ENCODE measurements at regions not wholly inside any gene's neighbourhood (a gene's known extent, or its start where the extent isn't known, plus 50 kb on each side); places are given as distances from the start of the nearest gene placed in this dataset.
"Not testable (repeated sequence)": the region's sequence is repeated elsewhere in the genome, so short reads cannot be mapped to it uniquely, and the experiment has no call there.

DNA sequence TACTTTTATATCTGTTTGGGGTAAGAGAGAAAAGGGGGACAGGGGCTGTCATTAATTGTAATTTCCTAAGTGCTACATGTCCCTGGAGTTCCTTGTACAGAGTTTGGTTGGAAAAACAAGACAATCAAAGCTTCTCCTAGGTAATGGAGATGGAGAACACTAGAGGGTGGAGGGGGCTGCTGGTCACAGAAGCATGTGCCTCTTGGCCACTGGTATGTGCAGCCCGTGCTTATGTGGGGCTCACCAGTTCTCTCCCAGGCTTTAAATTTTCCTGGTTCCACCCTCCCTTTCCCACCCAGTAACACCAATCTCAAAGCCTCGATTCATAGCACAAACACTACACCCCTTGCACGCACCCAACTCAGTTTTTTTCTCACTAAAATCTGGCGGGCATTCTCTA lies 165.6 kb downstream of the SAMD5 start:
- DNase-seq: no peak

GRCh38 chr6:147674794-147675193 lies 166.3 kb downstream of the SAMD5 start:
- no peak for DNase-seq

DNA sequence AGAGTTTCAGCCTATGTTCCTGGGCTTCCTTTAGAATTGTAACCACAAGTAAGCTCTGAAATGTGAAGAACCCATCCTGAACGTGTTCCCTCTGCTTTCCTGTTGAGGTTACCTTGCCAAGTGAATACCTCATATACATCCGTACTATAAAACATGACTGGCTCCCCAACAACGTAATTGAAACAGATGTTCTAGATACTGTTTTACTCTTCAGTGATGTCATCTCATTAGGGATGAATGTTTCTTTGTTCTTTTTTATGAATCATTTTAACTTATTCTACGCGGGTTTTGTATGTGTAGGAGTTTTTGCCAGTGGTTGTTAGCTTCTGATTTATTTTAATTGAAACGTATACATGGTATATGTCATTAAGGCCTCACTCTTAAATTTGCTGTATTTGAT lies 166.8 kb downstream of the SAMD5 start:
- no peak for DNase-seq

DNA sequence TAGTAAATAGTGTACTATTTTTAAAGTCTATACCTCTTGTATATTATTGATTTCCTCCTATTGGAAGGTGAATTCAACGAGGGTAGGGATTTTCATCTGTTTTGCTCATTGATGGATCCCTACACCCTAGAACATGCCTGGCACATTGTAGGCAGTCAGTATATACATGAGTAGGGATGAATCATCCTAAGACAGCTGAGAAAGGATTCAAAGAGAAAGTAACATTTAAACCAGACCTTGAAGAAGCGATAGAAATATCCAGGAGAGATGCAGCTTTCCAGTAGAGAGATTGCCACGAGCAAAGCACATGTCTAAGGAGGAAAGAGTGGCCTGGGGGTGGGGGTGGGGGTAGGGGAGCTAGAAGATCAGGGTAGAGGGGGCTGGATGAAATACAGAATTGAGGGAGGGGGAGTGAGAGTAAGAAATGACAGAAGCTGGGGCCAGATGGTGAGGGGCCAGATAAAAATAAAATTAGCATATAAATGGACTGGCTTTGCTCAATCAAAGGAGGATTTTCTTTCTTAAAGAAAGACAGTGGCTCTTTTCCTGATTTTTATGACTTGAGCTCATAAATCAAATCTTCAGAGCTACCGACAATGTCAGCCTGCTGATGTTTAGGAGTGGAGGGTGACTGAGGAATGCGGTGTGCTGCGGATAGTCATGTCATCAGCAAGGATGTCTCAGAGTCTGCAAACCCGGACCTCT lies 168.2 kb downstream of the SAMD5 start:
- DNase-seq: no peak

DNA sequence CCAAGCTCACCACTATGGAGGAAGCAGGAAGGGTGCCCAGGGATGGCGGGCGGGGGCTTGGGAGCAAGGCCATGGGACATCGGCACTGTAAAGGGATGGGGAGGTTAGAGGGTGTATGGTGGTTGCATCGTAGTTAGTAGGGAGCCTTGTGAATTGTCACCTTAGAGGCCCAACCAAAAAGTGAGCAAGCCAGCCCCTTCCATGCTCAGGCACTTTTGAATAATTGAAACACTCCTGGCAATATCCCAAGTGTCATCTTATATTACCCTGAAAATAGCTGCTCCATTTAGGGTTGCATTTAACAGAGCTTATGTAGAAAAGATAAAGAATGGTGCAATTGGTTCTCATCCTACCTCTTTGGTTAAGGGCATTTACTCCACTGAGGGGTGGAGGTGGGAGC lies 169.2 kb downstream of the SAMD5 start:
- no peak for DNase-seq

DNA sequence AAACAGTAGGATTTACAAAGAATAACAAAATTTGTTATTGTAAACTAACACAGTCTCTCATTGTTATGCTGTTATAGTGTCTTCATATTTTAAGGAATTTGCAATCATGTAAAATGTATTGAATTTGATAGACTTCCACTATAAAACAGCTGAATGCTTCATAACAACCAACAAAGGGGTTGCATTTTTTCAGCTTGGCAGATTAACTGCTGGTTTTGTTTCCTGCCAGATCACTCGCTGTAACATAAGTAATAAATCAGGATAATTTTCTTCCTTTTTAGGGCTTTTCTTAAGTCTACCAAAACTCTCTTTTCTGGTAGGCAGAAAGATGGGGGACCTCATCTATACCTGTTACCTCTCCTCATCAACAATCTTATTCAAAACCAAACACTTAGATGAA lies 169.8 kb downstream of the SAMD5 start:
- DNase-seq: no peak

DNA sequence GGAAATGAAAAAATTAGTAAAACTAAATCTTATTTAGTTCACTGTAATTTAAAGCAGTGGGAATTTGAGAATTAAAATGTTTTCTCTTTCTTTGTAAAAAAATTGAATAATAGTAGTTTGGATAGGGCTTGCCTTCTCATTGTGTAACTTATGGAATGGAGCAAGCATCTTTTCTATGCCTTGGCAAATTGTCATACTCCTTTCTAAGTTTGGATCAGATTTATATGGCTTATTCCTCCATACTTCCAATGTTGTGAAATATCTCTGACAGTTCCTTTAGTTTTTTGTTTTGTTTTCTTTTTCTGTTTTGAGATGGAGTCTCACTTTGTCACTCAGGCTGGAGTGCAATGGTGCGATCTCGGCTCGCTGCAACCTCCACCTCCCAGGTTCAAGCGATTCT lies 176.4 kb downstream of the SAMD5 start:
- DNase-seq: no peak

- DNase-seq: no peak
Measured at GRCh38 chr6:147689398-147689797, 180.9 kb downstream of the SAMD5 start.

GRCh38 chr6:147691446-147691845 lies 183.0 kb downstream of the SAMD5 start:
- no peak for DNase-seq

- no peak for DNase-seq
Measured at GRCh38 chr6:147693181-147693580, 184.7 kb downstream of the SAMD5 start.

- DNase-seq: not testable (repeated sequence)
Measured at GRCh38 chr6:147694556-147694955, 186.1 kb downstream of the SAMD5 start.

DNA sequence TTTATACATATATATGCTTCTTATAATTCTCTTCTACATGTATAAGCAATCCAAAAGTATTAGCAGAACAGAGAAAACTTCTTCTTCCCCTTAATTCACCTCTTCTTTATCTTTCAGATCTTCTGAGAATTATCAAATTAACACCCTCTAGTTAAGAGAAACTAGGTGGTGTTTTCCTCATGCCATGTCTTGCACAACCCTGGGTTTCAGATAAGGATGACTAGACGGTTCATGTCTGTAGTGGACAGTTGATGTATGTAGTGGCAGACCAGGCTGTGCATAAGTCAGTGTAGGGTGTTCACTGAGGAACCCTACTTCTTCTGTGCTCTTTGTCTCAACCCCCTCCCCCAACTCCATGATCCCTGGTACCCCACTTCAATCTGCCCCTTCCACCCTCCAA lies 187.3 kb downstream of the SAMD5 start:
- no peak for DNase-seq

GRCh38 chr6:147699140-147699539 lies 190.7 kb downstream of the SAMD5 start:
- no peak for DNase-seq

- no peak for DNase-seq
Measured at GRCh38 chr6:147699637-147700036, 191.1 kb downstream of the SAMD5 start.

DNA sequence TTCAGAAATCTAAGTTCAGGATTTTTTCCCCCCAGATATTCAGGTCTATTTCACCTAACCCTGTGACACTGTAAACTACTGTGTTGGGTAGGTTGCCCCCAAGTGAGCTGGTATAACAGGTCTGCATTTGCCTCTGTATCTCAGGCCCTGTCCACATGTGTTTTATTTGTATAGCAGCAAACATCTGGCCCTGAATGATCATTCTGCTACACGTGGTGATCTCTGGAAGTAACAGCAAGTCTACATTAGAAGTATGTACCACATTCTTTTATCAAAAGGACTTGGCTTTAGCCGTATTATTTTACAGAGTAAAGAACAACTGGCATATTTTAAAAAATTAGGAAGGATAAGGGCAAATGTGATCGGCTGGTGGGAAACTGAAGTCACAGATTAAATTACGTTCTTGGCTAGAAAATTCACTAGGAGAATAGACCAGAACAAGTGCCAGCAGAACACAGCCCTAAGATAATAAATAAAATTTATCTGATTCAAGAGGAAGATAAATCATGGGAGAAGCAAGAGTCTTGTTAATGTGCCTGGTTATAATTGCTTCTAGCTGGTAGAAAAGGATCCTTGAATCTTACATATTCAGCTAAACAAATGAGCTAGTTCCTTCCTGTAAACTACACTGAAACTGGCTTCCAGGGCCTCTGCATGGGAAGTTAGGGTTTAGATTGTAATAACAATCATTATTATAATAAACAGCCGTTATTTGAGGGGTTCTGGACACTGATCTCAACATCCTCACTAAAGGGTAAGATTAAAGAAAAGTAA lies 192.1 kb downstream of the SAMD5 start:
- no peak for DNase-seq

GRCh38 chr6:147704691-147705090 lies 196.2 kb downstream of the SAMD5 start:
- DNase-seq: no peak

DNA sequence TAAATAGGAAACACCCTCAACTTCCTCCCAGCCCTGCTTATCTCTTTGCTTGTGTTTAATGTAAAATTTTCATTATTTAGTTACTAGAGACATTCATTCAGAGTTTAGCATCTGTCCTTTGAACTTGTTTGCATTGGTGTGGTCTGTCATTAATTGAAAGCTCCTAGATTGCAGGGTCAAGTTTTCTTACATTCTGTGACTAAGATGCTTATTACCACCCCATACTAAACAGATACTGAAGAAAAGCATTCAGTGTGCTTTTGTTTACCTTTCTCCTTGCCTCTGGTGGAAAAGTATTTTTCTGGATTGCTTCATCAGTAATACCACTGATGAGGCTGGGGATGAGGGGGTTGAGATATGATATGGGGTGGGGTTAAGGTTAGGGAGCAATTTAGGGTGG lies 199.0 kb downstream of the SAMD5 start:
- no peak for DNase-seq

GRCh38 chr6:147708170-147708569 lies 199.7 kb downstream of the SAMD5 start:
- no peak for DNase-seq

DNA sequence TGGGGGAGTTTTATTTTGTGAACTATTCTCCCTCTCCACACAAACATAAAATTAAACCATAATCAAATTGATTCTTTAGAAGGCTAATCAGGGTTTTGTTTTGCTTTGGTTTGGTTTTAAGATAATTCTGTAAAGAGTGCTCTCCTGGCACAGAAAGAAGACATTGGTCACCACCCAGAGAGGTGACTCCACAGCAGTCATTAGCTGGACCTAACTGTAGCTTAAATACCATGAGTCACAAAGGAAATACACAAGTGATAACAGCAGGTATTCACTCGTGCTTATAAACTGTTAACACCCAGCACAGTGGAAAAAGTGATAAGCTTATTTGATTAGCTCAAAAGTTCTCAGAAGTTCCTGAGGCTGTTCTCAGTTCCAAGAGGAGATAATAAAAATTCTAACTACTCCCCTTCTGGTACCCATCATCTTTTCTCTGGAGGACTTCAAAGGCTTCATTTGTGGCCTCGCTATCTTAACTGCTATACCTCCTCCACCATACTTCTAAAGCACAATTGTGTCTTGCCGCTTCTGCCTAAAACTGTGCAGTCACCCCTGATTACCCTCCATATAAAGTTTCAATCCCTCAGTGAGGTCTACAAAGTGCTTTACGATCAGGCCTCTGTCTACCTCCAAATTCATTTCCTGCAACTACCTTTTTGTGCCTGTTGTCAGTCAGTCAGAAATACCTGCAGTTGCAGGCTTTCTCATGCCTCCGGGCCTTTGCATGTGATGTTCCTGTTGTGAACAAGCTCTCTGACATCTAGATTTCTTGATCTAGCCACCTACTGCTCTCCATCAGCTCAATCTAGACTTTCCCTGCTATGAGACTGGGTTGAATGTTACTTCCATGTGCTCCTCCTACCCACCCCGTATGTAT lies 201.1 kb downstream of the SAMD5 start:
- DNase-seq: no peak

DNA sequence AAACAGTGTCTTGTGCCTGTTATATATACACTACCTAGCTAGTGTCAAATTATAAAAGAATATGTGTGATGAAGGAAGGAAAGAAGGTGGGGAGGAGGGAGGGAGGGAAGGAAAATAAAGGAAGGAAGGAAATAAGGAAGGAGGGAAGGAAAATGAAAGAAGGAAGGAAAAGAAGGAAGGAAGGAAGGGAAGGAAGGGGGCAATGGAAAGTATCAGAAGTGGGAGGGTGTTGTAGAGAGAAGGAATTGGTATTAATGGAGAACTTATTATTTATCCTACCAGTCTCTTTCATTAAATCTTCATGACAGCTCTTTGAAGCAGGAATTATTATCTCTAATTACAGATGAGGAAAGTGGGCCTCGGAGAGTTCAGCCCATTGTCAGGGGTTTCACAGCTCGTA lies 202.4 kb downstream of the SAMD5 start:
- no peak for DNase-seq

GRCh38 chr6:147711476-147711875 lies 203.0 kb downstream of the SAMD5 start:
- no peak for DNase-seq

DNA sequence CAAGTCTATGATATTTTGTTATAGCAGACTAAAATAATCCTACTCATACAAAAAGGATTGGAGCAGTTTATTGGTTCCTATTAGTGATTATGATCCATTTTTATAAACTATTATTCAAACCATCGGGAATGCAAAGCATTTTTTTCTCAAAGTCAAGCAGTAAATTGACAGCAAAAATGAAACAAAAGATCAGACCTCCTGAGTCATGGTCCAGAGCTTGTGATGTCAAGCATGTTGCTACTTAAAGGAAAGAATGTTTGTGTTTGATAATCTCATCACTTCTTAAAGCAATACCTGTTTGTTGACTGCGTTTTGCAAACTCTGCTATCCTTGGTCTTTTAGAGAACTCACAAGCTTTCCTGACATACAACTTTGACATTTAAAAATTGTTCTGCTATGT lies 204.4 kb downstream of the SAMD5 start:
- no peak for DNase-seq

GRCh38 chr6:147715035-147715434 lies 206.5 kb downstream of the SAMD5 start:
- no peak for DNase-seq

DNA sequence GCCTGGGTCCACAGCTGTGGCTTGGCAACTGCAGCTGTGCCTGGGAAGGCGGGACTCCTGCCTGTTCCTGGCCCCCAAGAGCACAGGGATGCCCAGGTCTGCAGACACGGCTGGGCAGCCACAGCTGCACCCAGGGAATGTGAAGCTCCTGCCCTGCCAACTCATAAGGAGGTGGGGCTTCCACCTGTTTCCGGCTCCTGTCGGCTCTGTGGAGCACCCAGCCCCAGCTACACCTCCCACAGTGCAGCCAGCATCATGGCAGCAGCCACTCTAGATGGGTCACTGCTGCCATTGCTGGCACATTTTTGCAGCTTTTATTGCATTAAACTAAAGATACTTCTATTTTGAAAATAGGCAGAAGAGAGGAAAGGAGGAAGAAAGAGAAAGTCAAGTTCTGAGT lies 207.9 kb downstream of the SAMD5 start:
- no peak for DNase-seq

Data from dermis blood vessel endothelial cell (primary cell).